Liver (tissue), 8 donors: ENCODE measurements at regions not wholly inside any gene's neighbourhood (a gene's known extent, or its start where the extent isn't known, plus 50 kb on each side); places are given as distances from the start of the nearest gene placed in this dataset.
A peak's percentile ranks its signal among the peaks of the same experiment; 100 is the strongest.

Source experiments
- DNase-seq: peaks from one replicate; pipeline ENCODE4 v3.0.0-alpha.2; 2017; ENCODE audit warnings: low spot score
- H3K27ac ChIP-seq, 2 donors: one replicate each; pipeline ENCODE4 v1.7.0; 2013; ENCODE audit warnings: inconsistent platforms in 2 of 2, low read length in 2 of 2, control low read depth in 1 of 2, low read depth in 1 of 2, mild to moderate bottlenecking in 1 of 2
- H3K27me3 ChIP-seq, 4 donors: one replicate each; pipeline versions ENCODE4 v1.6.1 to v1.7.0; 2013; ENCODE audit warnings: low read length in 3 of 4, inconsistent platforms in 1 of 4, mild to moderate bottlenecking in 1 of 4, moderate library complexity in 1 of 4; ENCODE audit not compliant: control insufficient read depth in 4 of 4, insufficient read depth in 4 of 4
- H3K36me3 ChIP-seq, 4 donors: one replicate each; pipeline versions ENCODE4 v1.6.1 to v1.7.0; 2013; ENCODE audit warnings: low read length in 3 of 4, mild to moderate bottlenecking in 3 of 4, low read depth in 1 of 4, moderate library complexity in 1 of 4; ENCODE audit not compliant: control insufficient read depth in 4 of 4, insufficient read depth in 3 of 4
- H3K4me1 ChIP-seq, 4 donors: one replicate each; pipeline versions ENCODE4 v1.6.1 to v1.7.0; 2013; ENCODE audit warnings: low read length in 3 of 4, mild to moderate bottlenecking in 3 of 4, moderate library complexity in 1 of 4; ENCODE audit not compliant: control insufficient read depth in 4 of 4, insufficient read depth in 4 of 4
- H3K4me3 ChIP-seq, 3 donors: one replicate each; pipeline versions ENCODE4 v1.6.1 to v1.7.0; 2013; ENCODE audit warnings: low read length in 3 of 3, control low read depth in 1 of 3, low read depth in 1 of 3, mild to moderate bottlenecking in 1 of 3
- H3K9ac ChIP-seq, 2 donors: one replicate each; pipeline ENCODE4 v1.7.0; 2013; ENCODE audit warnings: low read length in 2 of 2, mild to moderate bottlenecking in 2 of 2, moderate library complexity in 2 of 2, control low read depth in 1 of 2, low read depth in 1 of 2
- H3K9me3 ChIP-seq, 4 donors: one replicate each; pipeline versions ENCODE4 v1.6.1 to v1.7.0; 2013; ENCODE audit warnings: low read length in 3 of 4; ENCODE audit not compliant: control insufficient read depth in 4 of 4
- EGR1 ChIP-seq, 2 donors: IDR thresholded peaks; 2 replicates each; pipeline ENCODE4 v1.6.1; 2016 to 2018; ENCODE audit warnings: antibody characterized with exemption in 2 of 2, low read depth in 2 of 2
- FOXA2 ChIP-seq: IDR thresholded peaks from 2 replicates; pipeline ENCODE4 v1.6.1; 2016; ENCODE audit warnings: antibody characterized with exemption
- GABPA ChIP-seq, 2 donors: IDR thresholded peaks in 1 of 2; conservative IDR thresholded peaks in 1 of 2; 2 replicates each; pipeline ENCODE4 v1.6.1; 2016; ENCODE audit warnings: antibody characterized with exemption in 2 of 2, mild to moderate bottlenecking in 1 of 2, moderate library complexity in 1 of 2
- NR2F2 ChIP-seq: IDR thresholded peaks from 2 replicates; pipeline ENCODE4 v1.6.1; 2016; ENCODE audit warnings: antibody characterized with exemption
- RAD21 ChIP-seq, 2 donors: IDR thresholded peaks; 2 replicates each; pipeline ENCODE4 v1.6.1; 2016; ENCODE audit warnings: antibody characterized with exemption in 2 of 2, mild to moderate bottlenecking in 2 of 2
- REST ChIP-seq: IDR thresholded peaks from 2 replicates; pipeline ENCODE4 v1.6.1; 2016; ENCODE audit warnings: antibody characterized with exemption, mild to moderate bottlenecking
- RXRA ChIP-seq, 2 donors: IDR thresholded peaks; 2 replicates each; pipeline ENCODE4 v1.6.1; 2017 to 2018; ENCODE audit warnings: antibody characterized with exemption in 2 of 2, mild to moderate bottlenecking in 1 of 2
- SP1 ChIP-seq: IDR thresholded peaks from 2 replicates; pipeline ENCODE4 v1.6.1; 2018; ENCODE audit warnings: antibody characterized with exemption, mild to moderate bottlenecking
- YY1 ChIP-seq: IDR thresholded peaks from 2 replicates; pipeline ENCODE4 v1.6.1; 2016; ENCODE audit warnings: antibody characterized with exemption, mild to moderate bottlenecking
- ZBTB33 ChIP-seq: IDR thresholded peaks from 2 replicates; pipeline ENCODE4 v1.6.1; 2016; ENCODE audit warnings: antibody characterized with exemption
- WGBS: extraction: QIAGEN DNeasy Blood & Tissue Kit; methylation state at CpG from one replicate; pipeline ENCODE4 v1.1.7; 2013; 5-methylcytosine and 5-hydroxymethylcytosine counted together
- TF ChIP-seq, protein P1 (sequence below): IDR thresholded peaks from 2 replicates; pipeline ENCODE4 v1.6.1; 2016; ENCODE audit warnings: antibody characterized with exemption
- TF ChIP-seq, protein P2 (sequence below): IDR thresholded peaks from 2 replicates; pipeline ENCODE4 v1.6.1; 2016; ENCODE audit warnings: antibody characterized with exemption
- TF ChIP-seq, protein P3 (sequence below): fragments of 150-350 bp; IDR thresholded peaks from 2 replicates; pipeline ENCODE4 v1.5.1; 2017; ENCODE audit warnings: improper control_type of control experiment, low read depth, low read length; ENCODE audit not compliant: missing input control
- donor health status: healthy.
- donor health status: healthy.
- donor health status: healthy.
- donor health status: healthy.
- donor health status: healthy.

DNA sequence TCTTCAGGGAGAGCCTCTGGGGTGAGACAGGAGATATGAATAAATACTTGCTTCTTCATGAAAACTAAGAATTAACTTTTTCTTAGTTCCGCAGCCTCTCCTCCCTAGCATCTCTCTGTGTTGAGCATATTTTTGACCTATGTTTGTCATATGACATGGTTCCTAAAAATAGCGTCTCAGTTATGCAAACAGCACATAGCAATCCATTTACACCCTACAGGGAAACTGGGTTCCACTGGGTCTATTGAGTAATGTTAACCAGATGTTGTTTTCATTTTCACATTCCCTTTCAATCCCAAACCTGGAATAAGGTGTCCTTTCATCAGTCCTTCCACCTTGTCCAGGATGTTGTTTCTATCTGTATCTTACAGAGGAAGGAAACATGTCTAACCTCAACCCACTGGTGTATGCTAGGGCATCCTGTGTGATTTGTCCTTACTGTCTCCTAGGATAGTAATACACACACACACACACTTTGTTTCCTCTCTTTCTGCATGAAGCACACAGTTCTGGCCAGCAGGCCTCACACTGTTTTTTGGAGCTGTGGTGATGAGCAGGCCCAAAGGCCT lies 1543.5 kb downstream of the AACS start:
- Histone ChIP-seq H3K27ac (no peak overlapping the region), H3K4me1 (no peaks in the 10 kb centered on the region), H3K9me3 (peaks cover 6 to 13% (median 8%) of the 10 kb centered on the region in 4 donors), H3K9ac (no peak overlapping the region), H3K36me3 (no peaks in the 10 kb centered on the region), H3K4me3 (no peak overlapping the region), H3K27me3 (no peaks in the 10 kb centered on the region)
- TF ChIP-seq RAD21 (IDR thresholded peaks at IDR 0.05), result no peak
- TF ChIP-seq, protein P1, sequence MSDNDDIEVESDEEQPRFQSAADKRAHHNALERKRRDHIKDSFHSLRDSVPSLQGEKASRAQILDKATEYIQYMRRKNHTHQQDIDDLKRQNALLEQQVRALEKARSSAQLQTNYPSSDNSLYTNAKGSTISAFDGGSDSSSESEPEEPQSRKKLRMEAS, result no peak
- 72% methylated on average over 2 of the region's 2 CpGs for WGBS
- no peak for DNase-seq

DNA sequence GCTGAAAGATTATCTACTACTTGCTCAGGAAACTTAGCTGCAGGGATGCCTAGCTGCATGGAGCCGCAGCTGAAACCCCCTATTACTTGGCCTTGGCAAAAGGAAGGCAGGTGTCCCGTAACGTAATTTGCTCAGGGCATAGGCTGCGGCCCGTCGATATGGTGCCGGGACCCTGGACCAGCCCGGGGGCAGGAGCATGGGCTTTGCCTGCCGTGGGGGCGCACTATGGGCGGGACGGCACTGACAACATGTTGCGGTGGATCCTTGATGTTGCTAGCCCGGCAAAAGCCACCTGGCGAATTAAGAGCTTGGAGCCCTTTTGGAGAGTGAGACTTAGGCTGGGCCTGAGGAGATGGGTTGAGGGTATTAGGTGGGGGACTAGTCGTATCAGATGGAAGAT lies 1551.2 kb downstream of the AACS start:
- Histone ChIP-seq H3K4me3 (no peak overlapping the region), H3K27ac (no peak overlapping the region), H3K36me3 (no peaks in the 10 kb centered on the region), H3K9me3 (peaks cover 6 to 17% (median 7%) of the 10 kb centered on the region in 4 donors), H3K9ac (no peak overlapping the region), H3K4me1 (no peaks in the 10 kb centered on the region), H3K27me3 (no peaks in the 10 kb centered on the region)
- WGBS, result 94% methylated on average over 16 of the region's 16 CpGs
- TF ChIP-seq REST (no peak), SP1 (no peak)
- TF ChIP-seq, protein P2, sequence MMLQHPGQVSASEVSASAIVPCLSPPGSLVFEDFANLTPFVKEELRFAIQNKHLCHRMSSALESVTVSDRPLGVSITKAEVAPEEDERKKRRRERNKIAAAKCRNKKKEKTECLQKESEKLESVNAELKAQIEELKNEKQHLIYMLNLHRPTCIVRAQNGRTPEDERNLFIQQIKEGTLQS, result no peak
- no peak for DNase-seq

- no peaks in the 10 kb centered on the region for H3K36me3 ChIP-seq
- no peaks in the 10 kb centered on the region for H3K4me1 ChIP-seq
- peaks cover 0 to 12% (median 6%) of the 10 kb centered on the region in 4 donors for H3K9me3 ChIP-seq
- TF ChIP-seq EGR1 (IDR thresholded peaks at IDR 0.05; ENCODE audit: low read depth in 2 of 2), result no peak
- TF ChIP-seq REST, result no peak
- no peak for TF ChIP-seq FOXA2
- TF ChIP-seq, protein P3, sequence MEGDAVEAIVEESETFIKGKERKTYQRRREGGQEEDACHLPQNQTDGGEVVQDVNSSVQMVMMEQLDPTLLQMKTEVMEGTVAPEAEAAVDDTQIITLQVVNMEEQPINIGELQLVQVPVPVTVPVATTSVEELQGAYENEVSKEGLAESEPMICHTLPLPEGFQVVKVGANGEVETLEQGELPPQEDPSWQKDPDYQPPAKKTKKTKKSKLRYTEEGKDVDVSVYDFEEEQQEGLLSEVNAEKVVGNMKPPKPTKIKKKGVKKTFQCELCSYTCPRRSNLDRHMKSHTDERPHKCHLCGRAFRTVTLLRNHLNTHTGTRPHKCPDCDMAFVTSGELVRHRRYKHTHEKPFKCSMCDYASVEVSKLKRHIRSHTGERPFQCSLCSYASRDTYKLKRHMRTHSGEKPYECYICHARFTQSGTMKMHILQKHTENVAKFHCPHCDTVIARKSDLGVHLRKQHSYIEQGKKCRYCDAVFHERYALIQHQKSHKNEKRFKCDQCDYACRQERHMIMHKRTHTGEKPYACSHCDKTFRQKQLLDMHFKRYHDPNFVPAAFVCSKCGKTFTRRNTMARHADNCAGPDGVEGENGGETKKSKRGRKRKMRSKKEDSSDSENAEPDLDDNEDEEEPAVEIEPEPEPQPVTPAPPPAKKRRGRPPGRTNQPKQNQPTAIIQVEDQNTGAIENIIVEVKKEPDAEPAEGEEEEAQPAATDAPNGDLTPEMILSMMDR, result peak; percentile 64
- TF ChIP-seq GABPA (IDR thresholded peaks at IDR 0.05 in 1 of 2, conservative IDR thresholded peaks at IDR 0.05 in 1 of 2), result no peak
- peak; percentile 85 to 86 for TF ChIP-seq RAD21 (IDR thresholded peaks at IDR 0.05)
- TF ChIP-seq YY1, result no peak
- TF ChIP-seq RXRA (IDR thresholded peaks at IDR 0.05), result no peak
- TF ChIP-seq ZBTB33, result no peak
- no peak for TF ChIP-seq NR2F2
- H3K27ac ChIP-seq, result no peak overlapping the region
- no peak overlapping the region for H3K4me3 ChIP-seq
- H3K9ac ChIP-seq, result no peak overlapping the region
- 89% methylated on average over 5 of the region's 5 CpGs for WGBS
- no peaks in the 10 kb centered on the region for H3K27me3 ChIP-seq
- no peak for DNase-seq
Measured at GRCh38 chr12:126617312-126617711, 1552.1 kb downstream of the AACS start.
